ENCODE measurements at regions not wholly inside any gene's neighbourhood (a gene's known extent, or its start where the extent isn't known, plus 50 kb on each side); places are given as distances from the start of the nearest gene placed in this dataset.

DNA sequence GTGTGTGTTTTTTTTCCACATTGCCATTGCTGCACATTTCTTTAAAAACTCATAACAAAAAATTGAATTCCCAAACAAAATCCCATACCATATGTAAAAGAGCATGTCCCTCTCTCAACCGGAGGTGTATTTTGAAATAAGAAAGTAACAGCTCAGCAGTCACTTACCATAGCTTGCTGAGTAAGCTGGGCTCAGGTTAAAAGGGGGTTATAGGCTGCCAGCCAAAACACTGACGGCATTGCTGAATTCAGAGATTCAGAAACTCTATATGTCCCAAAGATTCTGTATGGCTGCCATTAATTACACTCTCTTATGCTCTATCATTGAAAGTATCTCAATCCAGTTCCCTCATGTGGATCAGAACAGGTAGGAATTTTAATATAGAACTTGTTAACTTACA is 276.0 kb downstream of the FOXG1 start:
- H3K36me3 ChIP-seq (ENCODE audit: control insufficient read depth, insufficient read depth, low read length): no peaks in the 10 kb centered on the region
- H3K36me3 Mint-ChIP-seq: no peaks in the 10 kb centered on the region
- H3K27ac Mint-ChIP-seq: no peak overlapping the region

DNA sequence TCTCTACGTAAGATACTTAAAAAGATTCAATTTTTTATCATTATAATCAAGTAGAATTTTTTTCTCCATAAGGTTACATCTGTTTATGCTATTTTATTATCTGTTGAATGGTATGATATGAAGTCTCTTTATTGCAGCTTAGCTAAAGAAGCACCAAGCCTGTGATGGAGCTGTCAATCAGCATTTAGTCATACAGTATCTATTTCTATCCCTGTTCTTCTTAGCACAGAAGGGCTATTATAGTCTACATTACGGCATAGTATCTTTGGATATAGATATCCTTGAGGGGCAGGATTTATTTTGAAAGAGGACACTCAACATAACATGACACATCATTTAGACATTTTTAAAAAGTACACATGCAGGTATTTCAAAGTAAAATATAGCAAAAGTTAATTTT is 277.1 kb downstream of the FOXG1 start:
- Mint-ChIP-seq H3K27me3 (no peaks in the 10 kb centered on the region), H3K4me3 (no peak overlapping the region), H3K27ac (no peak overlapping the region), H3K4me1 (no peaks in the 10 kb centered on the region), H3K36me3 (no peaks in the 10 kb centered on the region), H3K9me3 (peaks cover 3 to 40% (median 5%) of the 10 kb centered on the region in 7 donors)
- H3K9me3 ChIP-seq (ENCODE audit: control insufficient read depth in 2 of 2, low read length in 2 of 2): peaks cover 1 to 5% of the 10 kb centered on the region in 2 experiments
- no peak overlapping the region for H3K4me3 ChIP-seq (ENCODE audit: low read depth, low read length)
- DNase-seq (no peak), ATAC-seq (ENCODE audit: low read depth in 2 of 2) (no peak)
- no peaks in the 10 kb centered on the region for H3K4me1 ChIP-seq (ENCODE audit: control insufficient read depth, insufficient read depth, low read length, poor library complexity, severe bottlenecking)
- H3K36me3 ChIP-seq (ENCODE audit: control insufficient read depth, insufficient read depth, low read length): no peaks in the 10 kb centered on the region
- H3K27ac ChIP-seq (ENCODE audit: insufficient read depth, low read length, poor library complexity, severe bottlenecking): no peak overlapping the region
- H3K27me3 ChIP-seq (ENCODE audit: control insufficient read depth, insufficient read depth, low read length): no peaks in the 10 kb centered on the region

More for the DNA sequence above, 276.0 kb downstream of the FOXG1 start:
- peaks cover 1 to 5% of the 10 kb centered on the region in 2 experiments for H3K9me3 ChIP-seq (ENCODE audit: control insufficient read depth in 2 of 2, low read length in 2 of 2)
- H3K4me1 Mint-ChIP-seq: no peaks in the 10 kb centered on the region
- H3K27me3 ChIP-seq (ENCODE audit: control insufficient read depth, insufficient read depth, low read length): no peaks in the 10 kb centered on the region
- no peaks in the 10 kb centered on the region for H3K27me3 Mint-ChIP-seq
- H3K4me1 ChIP-seq (ENCODE audit: control insufficient read depth, insufficient read depth, low read length, poor library complexity, severe bottlenecking): no peaks in the 10 kb centered on the region
- peaks cover 2 to 31% (median 5%) of the 10 kb centered on the region in 7 donors for H3K9me3 Mint-ChIP-seq
- no peak overlapping the region for H3K27ac ChIP-seq (ENCODE audit: insufficient read depth, low read length, poor library complexity, severe bottlenecking)
- DNase-seq: no peak
- ATAC-seq (ENCODE audit: low read depth in 2 of 2): no peak
- H3K4me3 ChIP-seq (ENCODE audit: low read depth, low read length): no peak overlapping the region
- H3K4me3 Mint-ChIP-seq: no peak overlapping the region

DNA sequence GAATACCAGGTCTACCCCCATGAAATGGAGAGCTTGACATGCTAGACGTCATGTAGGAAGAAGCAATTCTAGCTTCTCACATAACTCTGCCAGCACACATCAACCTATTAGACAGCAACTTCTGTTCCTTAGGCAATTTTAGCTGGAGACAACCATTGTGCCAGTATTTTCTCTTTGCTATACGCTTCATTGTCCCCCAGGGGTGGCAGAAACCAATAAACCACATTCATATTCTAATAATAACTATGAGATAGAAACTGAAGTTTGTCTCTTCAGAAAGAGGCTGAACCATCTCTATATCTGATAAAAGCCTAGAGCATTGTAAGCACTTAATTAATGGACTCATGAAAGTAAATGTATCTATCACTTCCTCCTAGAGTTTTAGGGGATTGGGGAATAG is 278.6 kb downstream of the FOXG1 start:
- peaks cover 4 to 43% (median 5%) of the 10 kb centered on the region in 7 donors for H3K9me3 Mint-ChIP-seq
- H3K4me3 Mint-ChIP-seq: no peak overlapping the region
- no peaks in the 10 kb centered on the region for H3K4me1 Mint-ChIP-seq
- DNase-seq (no peak), ATAC-seq (ENCODE audit: low read depth in 2 of 2) (no peak)
- H3K27ac Mint-ChIP-seq: no peak overlapping the region
- no peak overlapping the region for H3K4me3 ChIP-seq (ENCODE audit: low read depth, low read length)
- H3K36me3 ChIP-seq (ENCODE audit: control insufficient read depth, insufficient read depth, low read length): no peaks in the 10 kb centered on the region
- H3K9me3 ChIP-seq (ENCODE audit: control insufficient read depth in 2 of 2, low read length in 2 of 2): peaks cover 0 to 1% of the 10 kb centered on the region in 2 experiments
- no peaks in the 10 kb centered on the region for H3K36me3 Mint-ChIP-seq
- H3K4me1 ChIP-seq (ENCODE audit: control insufficient read depth, insufficient read depth, low read length, poor library complexity, severe bottlenecking): no peaks in the 10 kb centered on the region
- H3K27ac ChIP-seq (ENCODE audit: insufficient read depth, low read length, poor library complexity, severe bottlenecking): no peak overlapping the region
- H3K27me3 ChIP-seq (ENCODE audit: control insufficient read depth, insufficient read depth, low read length): no peaks in the 10 kb centered on the region
- H3K27me3 Mint-ChIP-seq: no peaks in the 10 kb centered on the region

DNA sequence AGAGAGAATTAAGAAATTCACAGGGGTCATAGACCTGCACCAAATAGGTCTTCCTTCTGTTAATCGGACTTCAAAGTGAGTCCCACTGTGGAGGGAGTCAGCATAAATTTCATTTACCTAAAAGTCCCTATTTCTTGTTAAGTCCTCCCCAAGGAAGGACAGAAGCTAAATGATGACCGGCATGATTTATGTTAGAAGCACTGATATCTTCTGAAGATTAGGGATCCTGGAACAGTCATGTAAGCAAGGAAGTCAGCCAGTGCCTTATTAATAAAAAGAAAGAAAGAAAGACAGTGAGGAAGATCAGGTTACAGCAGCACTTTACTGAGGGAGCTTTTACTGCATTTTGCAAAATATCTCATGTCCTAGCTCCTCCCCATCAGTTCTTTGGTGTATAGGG is 287.5 kb downstream of the FOXG1 start:
- no peak overlapping the region for H3K4me3 ChIP-seq (ENCODE audit: low read depth, low read length)
- H3K27ac Mint-ChIP-seq: no peak overlapping the region
- H3K27me3 ChIP-seq (ENCODE audit: control insufficient read depth, insufficient read depth, low read length): no peaks in the 10 kb centered on the region
- H3K36me3 ChIP-seq (ENCODE audit: control insufficient read depth, insufficient read depth, low read length): no peaks in the 10 kb centered on the region
- no peak overlapping the region for H3K4me3 Mint-ChIP-seq
- H3K36me3 Mint-ChIP-seq: no peaks in the 10 kb centered on the region
- H3K27ac ChIP-seq (ENCODE audit: insufficient read depth, low read length, poor library complexity, severe bottlenecking): no peak overlapping the region
- no peaks in the 10 kb centered on the region for H3K27me3 Mint-ChIP-seq
- no peaks in the 10 kb centered on the region for H3K4me1 ChIP-seq (ENCODE audit: control insufficient read depth, insufficient read depth, low read length, poor library complexity, severe bottlenecking)
- H3K4me1 Mint-ChIP-seq: no peaks in the 10 kb centered on the region
- DNase-seq (no peak), ATAC-seq (ENCODE audit: low read depth in 2 of 2) (no peak)
- H3K9me3 ChIP-seq (ENCODE audit: control insufficient read depth in 2 of 2, low read length in 2 of 2): peaks cover 3 to 10% of the 10 kb centered on the region in 2 experiments
- H3K9me3 Mint-ChIP-seq: peaks cover 0 to 29% (median 3%) of the 10 kb centered on the region in 7 donors

DNA sequence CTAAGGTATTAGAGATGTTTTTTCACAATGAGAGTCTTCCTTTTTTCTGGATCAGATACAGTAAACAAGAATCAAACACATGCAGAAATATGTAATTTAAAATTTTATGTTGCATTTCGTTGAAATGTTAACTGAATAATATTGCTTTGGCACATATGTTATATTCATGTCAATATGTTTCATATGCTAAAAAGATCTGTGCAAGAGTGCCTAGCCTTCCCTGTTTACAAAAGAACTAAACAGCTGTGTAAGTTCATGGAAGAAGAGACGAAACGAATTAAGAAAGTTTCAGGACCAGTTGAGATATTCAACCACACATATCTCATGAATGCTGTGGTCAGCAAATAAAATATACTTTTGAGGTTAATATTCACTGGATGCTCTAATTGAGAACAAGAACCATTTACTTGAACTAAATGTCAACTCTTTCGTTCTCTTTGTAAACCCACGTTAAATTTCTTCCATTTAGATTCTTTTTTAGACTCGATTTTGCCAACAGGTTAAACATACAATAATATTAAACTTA is 289.5 kb downstream of the FOXG1 start:
- Histone ChIP-seq H3K27me3 (ENCODE audit: control insufficient read depth, insufficient read depth, low read length) (no peaks in the 10 kb centered on the region), H3K9me3 (ENCODE audit: control insufficient read depth in 2 of 2, low read length in 2 of 2) (peaks cover 3 to 10% of the 10 kb centered on the region in 2 experiments), H3K27ac (ENCODE audit: insufficient read depth, low read length, poor library complexity, severe bottlenecking) (no peak overlapping the region), H3K4me1 (ENCODE audit: control insufficient read depth, insufficient read depth, low read length, poor library complexity, severe bottlenecking) (no peaks in the 10 kb centered on the region), H3K4me3 (ENCODE audit: low read depth, low read length) (no peak overlapping the region), H3K36me3 (ENCODE audit: control insufficient read depth, insufficient read depth, low read length) (no peaks in the 10 kb centered on the region)
- Mint-ChIP-seq H3K27me3 (no peaks in the 10 kb centered on the region), H3K4me1 (no peaks in the 10 kb centered on the region), H3K36me3 (no peaks in the 10 kb centered on the region), H3K27ac (no peak overlapping the region), H3K9me3 (peaks cover 2 to 19% (median 6%) of the 10 kb centered on the region in 7 donors), H3K4me3 (no peak overlapping the region)
- ATAC-seq (ENCODE audit: low read depth in 2 of 2) (no peak), DNase-seq (no peak)

DNA sequence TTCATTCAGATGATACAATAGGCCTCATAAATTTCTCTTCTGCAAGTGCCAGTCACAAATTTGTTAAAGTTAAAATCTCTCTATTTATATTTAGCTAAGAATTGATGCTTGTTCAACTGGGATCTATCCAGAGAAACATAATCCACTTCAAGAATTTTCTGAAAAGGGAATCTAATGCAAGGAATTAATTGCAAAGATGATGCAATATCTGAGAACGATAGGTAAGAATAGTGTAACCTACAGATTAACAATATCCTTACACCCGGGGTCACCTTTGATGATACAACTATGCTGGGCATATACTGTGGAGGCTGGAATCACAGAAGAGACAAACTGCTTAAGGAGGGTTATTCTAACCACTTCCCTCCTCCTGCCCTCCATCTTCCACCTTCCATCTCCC is 295.1 kb downstream of the FOXG1 start:
- H3K4me1 ChIP-seq (ENCODE audit: control insufficient read depth, insufficient read depth, low read length, poor library complexity, severe bottlenecking): no peaks in the 10 kb centered on the region
- no peak overlapping the region for H3K4me3 ChIP-seq (ENCODE audit: low read depth, low read length)
- no peaks in the 10 kb centered on the region for H3K36me3 ChIP-seq (ENCODE audit: control insufficient read depth, insufficient read depth, low read length)
- ATAC-seq (ENCODE audit: low read depth in 2 of 2) (no peak), DNase-seq (no peak)
- Mint-ChIP-seq H3K9me3 (peaks cover 2 to 16% (median 13%) of the 10 kb centered on the region in 7 donors), H3K27me3 (no peaks in the 10 kb centered on the region), H3K4me3 (no peak overlapping the region), H3K27ac (no peak overlapping the region), H3K36me3 (no peaks in the 10 kb centered on the region), H3K4me1 (no peaks in the 10 kb centered on the region)
- H3K9me3 ChIP-seq (ENCODE audit: control insufficient read depth in 2 of 2, low read length in 2 of 2): peaks cover 0 to 2% of the 10 kb centered on the region in 2 experiments
- H3K27me3 ChIP-seq (ENCODE audit: control insufficient read depth, insufficient read depth, low read length): no peaks in the 10 kb centered on the region
- H3K27ac ChIP-seq (ENCODE audit: insufficient read depth, low read length, poor library complexity, severe bottlenecking): no peak overlapping the region

DNA sequence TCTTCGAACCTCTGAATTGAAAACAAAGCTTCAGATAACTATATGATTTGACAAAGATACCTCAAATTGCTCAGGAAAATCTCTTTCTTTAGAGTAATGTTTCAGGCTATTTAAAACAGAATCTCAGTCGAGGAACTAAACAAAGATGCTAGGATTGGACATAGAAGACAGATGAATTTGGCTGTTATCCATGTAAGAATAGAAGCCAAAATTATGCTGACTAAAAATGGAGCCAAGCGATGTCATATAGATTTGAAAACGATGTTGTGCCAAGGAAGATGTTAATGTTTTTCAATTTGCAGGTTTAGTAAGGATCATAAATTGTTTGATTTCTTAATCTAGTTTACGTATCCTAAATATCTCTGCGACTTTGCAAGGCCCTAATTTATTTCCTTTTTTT is 295.9 kb downstream of the FOXG1 start:
- Mint-ChIP-seq H3K4me3 (no peak overlapping the region), H3K27ac (no peak overlapping the region), H3K4me1 (no peaks in the 10 kb centered on the region), H3K9me3 (peaks cover 2 to 16% (median 13%) of the 10 kb centered on the region in 7 donors), H3K36me3 (no peaks in the 10 kb centered on the region), H3K27me3 (no peaks in the 10 kb centered on the region)
- no peak overlapping the region for H3K4me3 ChIP-seq (ENCODE audit: low read depth, low read length)
- no peak for ATAC-seq (ENCODE audit: low read depth in 2 of 2)
- H3K9me3 ChIP-seq (ENCODE audit: control insufficient read depth in 2 of 2, low read length in 2 of 2): peaks cover 0 to 2% of the 10 kb centered on the region in 2 experiments
- no peaks in the 10 kb centered on the region for H3K4me1 ChIP-seq (ENCODE audit: control insufficient read depth, insufficient read depth, low read length, poor library complexity, severe bottlenecking)
- no peaks in the 10 kb centered on the region for H3K36me3 ChIP-seq (ENCODE audit: control insufficient read depth, insufficient read depth, low read length)
- H3K27ac ChIP-seq (ENCODE audit: insufficient read depth, low read length, poor library complexity, severe bottlenecking): no peak overlapping the region
- H3K27me3 ChIP-seq (ENCODE audit: control insufficient read depth, insufficient read depth, low read length): no peaks in the 10 kb centered on the region
- no peak for DNase-seq

DNA sequence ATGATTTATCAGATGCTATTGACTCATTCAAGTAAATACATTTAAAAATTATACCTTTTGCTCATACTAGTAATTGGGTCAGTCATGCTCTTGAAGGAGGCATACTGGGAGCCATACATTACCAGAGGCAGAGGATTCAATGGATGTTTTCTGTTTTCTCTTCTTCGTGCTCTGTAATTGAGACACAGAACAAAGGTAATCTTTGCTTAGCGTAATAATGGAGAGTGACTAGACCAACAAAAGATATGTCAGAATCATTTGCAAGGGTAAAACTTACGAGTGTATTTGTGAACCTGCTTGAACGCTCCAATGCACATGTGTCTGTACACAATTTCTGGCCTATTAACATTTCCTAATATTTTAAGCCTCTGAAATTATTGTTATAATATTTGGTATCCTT is 296.4 kb downstream of the FOXG1 start:
- Mint-ChIP-seq H3K36me3 (no peaks in the 10 kb centered on the region), H3K4me1 (no peaks in the 10 kb centered on the region), H3K4me3 (no peak overlapping the region), H3K27me3 (no peaks in the 10 kb centered on the region), H3K9me3 (peaks cover 2 to 21% (median 16%) of the 10 kb centered on the region in 7 donors), H3K27ac (no peak overlapping the region)
- Histone ChIP-seq H3K4me1 (ENCODE audit: control insufficient read depth, insufficient read depth, low read length, poor library complexity, severe bottlenecking) (no peaks in the 10 kb centered on the region), H3K36me3 (ENCODE audit: control insufficient read depth, insufficient read depth, low read length) (no peaks in the 10 kb centered on the region), H3K4me3 (ENCODE audit: low read depth, low read length) (no peak overlapping the region), H3K27ac (ENCODE audit: insufficient read depth, low read length, poor library complexity, severe bottlenecking) (no peak overlapping the region), H3K9me3 (ENCODE audit: control insufficient read depth in 2 of 2, low read length in 2 of 2) (peaks cover 0 to 2% of the 10 kb centered on the region in 2 experiments), H3K27me3 (ENCODE audit: control insufficient read depth, insufficient read depth, low read length) (no peaks in the 10 kb centered on the region)
- DNase-seq (no peak), ATAC-seq (ENCODE audit: low read depth in 2 of 2) (no peak)
